Stimulated activated CD8-positive, alpha-beta memory T cell treated with anti-CD3 and anti-CD28 coated beads, Interleukin-15, amount 100 ng/mL, for 1 hour (primary cell): ENCODE measurements at regions not wholly inside any gene's neighbourhood (a gene's known extent, or its start where the extent isn't known, plus 50 kb on each side); places are given as distances from the start of the nearest gene placed in this dataset.

Experiments used
- DNase-seq: peaks from one replicate; pipeline ENCODE4 v3.0.0-alpha.2; 2020; ENCODE audit warnings: low read depth

DNA sequence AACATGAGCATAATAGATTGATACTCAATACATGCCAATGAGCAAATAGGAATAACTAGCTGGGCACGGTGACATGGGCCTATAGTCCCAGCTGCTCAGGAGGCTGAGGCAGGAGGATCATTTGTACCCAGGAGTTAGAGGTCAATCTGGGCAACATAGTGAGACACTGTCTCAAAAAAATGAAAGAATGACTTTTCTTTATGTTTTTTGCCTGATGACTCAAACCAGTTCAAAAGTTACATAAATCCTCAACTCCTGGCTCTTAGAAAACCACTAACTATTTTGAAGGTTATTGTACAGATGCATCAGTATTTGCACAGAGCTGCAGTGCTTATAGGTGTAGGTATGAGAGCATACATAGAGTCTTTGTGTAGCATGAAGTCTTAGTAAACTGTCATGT is 219.2 kb upstream of the RGS6 start:
- DNase-seq = no peak

GRCh38 chr14:71713451-71713850 is 218.8 kb upstream of the RGS6 start:
- DNase-seq = no peak

DNA sequence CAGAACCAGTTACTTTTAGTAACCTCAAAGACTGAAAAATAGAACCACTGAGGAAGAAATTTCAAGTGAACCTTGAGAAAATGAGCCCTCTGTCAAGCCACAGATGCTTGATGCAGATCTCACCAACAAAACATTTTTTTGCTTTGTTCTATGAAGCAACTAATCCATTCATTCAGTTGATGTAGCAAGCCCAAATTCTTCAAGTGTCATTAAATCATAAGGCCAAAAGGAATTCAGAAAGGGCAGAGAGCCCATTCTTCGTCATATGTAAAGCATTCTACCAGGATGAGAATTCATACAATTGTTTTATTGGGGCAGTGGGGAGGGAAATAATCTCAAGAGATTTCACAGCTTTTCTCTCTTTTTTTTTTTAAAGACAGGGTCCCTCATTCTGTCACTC is 218.0 kb upstream of the RGS6 start:
- DNase-seq = no peak

- DNase-seq = no peak
Observed at GRCh38 chr14:71716041-71716772, 216.0 kb upstream of the RGS6 start.

GRCh38 chr14:71720978-71721624 is 211.1 kb upstream of the RGS6 start:
- DNase-seq = no peak

DNA sequence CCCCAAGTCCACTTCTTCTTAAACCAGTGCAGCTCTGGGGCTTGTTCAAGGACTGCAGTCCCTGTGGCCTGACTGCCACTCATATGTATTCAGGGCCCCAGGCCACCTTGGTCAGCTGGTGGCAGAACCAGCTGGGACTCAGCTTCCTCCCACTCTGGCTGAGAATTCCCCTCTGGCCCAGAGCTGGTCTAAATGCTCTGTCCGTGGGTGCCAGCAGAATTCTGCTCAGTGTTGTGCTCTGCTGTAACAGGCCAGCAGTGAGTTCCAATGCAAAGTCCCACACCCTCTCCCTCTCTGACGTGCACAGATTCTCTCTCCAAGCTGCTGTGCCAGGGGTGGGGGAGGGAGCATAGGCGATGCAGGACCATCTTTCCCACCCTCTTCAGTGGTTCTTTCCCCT is 210.4 kb upstream of the RGS6 start:
- DNase-seq = no peak

DNA sequence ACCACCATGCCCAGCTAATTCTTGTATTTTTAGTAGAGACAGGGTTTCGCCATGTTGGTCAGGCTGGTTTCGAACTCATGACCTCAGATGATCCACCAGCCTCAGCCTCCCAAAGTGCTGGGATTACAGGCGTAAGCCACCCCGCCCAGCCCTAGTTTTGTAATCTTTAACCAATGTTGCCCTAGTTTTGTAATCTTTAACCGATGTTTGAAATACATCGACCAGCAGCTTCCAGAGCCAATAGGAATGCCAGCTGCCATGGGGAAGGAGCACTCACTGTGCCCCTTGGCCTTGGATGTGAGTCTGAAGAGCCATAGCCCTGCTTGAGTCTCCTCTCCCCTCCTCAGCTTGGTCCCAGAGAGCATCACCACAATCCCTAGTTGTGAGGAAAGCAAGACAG is 209.3 kb upstream of the RGS6 start:
- no peak for DNase-seq

DNA sequence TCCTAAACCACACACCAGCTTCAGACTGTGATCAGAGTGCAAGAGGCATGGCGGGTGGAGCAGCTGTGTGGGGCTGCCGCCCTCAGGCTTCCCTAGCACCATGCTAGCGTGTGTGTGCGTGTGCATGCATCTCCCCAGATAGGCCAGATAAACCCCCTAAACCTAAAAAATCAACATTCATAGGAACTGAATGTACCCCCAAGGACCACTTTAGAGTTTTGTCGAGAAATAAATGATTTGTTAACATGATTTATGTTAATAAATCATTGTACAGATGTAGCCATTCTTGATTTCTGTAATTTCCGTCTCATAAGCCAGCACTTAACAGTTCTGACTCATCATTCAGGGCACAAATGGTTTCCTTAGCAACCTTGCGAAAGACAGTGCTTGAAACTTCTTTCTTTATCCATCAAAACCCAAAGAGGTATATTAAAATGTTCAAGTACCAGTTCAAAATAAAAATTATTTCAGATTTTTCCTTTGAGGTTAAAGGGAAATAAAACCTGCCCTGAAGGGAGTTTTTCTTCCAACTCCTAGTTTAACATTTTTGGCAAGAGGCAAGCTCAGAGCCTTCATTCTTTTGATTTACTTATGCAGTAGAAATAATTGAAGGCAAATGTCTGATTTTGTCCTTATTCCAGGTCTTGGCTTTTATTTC is 206.2 kb upstream of the RGS6 start:
- DNase-seq = no peak

- no peak for DNase-seq
Observed at GRCh38 chr14:71726580-71727021, 205.6 kb upstream of the RGS6 start.

DNA sequence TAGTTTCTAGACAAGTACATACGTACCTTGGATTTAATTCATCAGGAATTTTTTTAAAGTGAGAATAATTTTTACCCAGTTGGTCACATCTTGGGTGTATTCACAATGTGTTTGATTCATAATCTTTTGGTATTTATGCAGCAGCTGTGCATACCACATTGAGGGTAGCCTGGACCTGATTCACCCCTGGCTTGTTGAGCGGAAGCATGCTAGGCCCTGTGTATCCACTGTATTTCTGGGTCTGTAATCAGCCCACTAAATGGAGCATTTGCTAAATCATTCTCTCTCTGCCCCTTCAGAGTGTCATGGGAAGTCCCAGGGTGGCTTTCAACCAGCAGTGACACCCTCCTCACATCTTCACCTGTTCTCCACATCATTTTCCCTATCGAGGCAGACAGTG is 203.8 kb upstream of the RGS6 start:
- DNase-seq = no peak

DNA sequence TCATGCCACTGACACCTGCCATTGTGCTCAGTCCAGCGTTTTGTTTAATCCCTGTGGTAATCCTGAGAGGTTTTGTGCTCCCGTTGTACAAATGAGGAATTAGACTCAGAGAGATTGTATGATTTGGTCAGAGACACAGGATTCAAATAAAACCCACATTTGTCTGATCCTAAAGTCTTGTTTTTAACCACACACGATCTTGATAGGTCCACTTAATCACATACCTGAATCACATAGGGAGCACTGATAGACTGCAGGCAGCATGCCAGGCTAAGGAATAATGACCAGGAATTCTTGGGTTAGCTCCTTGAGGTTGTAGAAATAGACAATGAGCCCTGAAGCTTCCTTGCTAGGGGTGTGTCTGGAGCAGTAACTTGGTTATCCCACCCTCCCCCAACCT is 202.6 kb upstream of the RGS6 start:
- DNase-seq = no peak

DNA sequence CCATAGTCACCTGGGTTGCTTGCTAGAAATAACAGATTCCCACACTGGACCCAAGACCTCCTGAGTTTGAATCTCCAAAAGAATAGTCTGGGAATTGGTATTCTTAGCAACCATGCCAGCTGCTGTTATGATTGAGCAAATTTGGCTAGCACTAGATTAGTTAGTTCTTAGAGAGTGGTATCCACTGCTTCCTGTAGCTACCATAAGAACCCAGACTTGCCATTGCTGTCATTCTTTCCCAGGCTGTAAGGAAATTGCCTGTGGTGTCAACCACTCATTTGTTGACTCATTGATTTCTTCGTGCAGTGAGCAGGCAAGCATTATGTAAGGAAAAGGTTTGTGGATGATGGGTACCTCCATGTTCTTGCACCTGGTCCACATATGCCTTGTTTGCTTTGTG is 201.8 kb upstream of the RGS6 start:
- DNase-seq = no peak

DNA sequence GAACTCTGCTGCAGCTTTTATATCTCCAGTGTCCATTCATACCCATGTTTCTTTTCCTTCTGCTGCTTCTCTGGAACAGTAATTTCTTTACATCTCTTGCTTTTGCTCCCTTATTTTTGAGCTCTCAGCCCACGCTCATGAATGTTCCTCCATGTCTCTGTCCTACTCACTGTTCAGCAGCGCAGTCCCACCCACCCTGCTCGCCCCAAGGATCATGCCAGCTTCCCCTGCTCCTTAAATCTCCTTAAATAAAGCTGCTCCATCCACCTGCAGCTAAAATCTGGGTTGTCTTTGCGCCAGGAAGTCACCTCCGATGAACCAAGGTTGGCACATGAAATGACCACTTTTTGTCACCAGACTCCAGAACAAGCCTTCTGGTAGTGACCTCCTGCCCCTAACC is 201.1 kb upstream of the RGS6 start:
- DNase-seq = no peak

DNA sequence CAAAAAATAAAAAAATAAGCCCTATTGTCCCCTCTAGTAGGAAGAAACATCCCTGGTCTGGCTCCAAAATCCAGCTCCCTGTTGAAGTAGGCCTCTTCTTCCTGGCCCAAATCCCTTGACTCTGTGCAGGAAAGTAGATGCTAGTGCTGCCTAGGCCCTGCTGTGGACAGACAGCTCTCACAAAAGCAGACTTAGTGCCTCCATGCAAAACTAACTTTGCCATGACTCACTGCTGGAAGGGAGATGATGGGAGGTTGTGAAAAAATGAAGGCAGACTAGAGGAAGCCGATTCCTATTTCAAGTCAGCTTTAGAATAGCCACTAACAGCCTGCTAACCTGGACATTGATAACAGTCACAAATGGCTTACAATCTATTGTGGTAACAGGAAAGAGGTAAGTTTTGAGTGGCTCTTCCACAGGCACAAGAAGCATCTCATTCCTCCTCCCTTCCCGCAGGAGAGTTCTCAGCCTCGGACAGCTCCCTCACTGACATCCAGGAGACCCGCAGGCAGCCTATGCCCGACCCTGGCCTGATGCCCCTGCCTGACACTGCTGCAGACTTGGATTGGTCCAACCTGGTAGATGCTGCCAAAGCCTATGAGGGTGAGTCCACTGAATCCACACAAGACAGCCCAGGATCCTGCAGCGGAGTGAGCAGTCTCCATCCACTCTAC is 198.9 kb upstream of the RGS6 start:
- no peak for DNase-seq

DNA sequence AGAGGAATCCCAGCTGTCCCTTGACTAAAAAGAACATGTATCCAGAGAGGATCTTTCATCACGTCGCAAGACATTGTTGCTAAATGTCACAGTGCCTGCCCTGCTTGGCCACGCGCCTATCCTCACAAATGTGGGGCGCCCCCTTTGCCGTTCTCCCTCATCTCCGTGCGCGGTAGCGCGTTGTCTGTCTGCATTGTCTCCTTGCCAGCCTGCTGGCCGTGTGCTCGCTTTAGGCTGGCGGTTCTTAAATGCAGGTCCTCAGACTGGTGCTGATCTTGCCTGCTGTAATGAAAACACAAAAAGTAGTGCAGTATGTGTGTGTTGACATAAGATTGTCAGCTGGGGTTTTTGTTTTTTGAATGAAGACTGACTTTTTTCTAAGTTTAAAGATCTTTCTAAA is 198.2 kb upstream of the RGS6 start:
- DNase-seq = no peak

- DNase-seq = no peak
Observed at GRCh38 chr14:71734885-71735284, 197.3 kb upstream of the RGS6 start.

DNA sequence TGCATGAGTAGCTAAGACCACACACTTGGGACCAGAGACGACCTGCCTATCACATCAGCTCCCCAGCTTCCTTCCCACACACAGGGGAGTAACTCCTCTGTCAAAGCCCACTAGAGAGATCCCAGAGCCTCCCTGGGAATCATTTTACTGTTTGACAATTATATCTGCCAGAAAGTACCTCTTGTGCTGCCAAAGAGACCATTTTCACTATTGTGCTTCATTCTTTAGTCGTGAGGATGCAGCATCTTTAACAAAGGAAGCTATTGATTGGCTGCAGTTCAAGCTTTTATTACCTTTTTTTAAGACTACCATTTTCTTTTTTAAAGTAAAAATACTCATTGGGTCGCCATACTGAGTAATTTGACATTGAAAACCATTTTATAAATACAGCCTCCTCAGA is 194.5 kb upstream of the RGS6 start:
- no peak for DNase-seq

DNA sequence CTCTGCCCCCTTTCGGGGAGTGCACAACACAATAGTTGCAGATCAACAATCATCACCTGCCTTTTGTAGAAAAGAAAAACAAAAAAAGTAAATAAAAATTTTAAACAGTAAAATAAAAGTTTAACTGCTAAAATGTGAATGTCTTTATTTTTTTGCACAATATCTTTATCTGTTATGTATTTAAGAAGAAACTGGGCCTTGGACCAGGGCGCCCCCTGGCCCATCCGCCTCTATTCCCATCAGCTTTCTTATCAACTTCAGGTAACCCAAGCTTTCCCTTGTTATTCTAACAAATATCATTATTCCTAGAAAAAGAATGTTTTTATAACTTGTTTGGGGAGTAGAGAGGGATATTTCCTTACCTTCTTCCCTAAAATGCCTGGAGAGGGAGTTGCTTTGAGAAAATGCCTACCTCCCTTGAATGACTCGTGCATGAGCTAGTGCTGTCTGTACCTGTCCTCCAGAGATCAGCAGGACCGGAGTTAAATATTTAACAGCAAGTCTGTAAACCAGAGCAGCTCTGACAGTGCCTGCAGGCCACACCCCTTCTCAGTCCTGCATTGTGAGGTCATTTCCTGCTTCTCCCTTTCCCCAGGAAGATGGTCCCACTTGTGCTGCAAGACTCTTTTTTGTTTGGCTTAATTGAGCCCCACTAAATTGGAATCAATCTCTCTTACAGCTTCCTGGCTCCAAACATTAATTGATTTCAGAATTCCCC is 192.8 kb upstream of the RGS6 start:
- no peak for DNase-seq

DNA sequence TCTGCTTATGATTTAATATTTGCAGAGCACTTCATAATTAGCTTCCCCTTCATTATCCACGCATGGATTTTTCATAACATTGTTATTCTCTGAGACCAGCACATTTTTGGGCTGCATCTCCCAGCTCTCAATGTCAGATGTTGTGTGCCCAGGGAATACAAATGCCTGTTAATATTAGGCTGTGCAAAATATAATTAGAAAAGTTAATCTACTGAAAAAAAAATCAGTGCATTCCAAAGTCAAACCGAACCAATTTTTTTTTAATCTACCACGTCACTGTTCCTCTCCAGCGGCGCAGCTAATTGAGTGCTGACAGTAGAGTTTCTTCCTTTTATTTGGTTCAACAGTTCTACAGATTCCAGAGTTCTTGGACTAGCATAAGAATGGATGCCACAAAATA is 191.0 kb upstream of the RGS6 start:
- DNase-seq = no peak

DNA sequence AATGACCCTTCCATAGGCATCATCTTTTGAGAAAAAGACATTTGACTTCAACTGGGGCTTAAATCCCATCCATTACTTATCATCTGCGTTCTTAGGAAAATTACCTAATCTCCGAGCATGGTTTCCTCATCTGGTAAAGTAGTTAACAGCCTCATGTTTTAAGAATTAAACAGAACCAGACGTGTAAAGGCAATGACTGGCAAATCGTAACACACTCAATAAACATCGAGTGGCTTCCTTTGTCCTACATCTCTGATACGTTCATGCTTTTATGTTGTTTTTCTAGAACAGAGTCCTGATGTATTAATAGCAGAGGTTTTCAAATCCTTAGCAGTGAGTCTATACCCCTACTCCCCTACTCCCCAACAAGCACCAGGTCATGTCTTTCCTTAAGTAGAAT is 189.7 kb upstream of the RGS6 start:
- DNase-seq = no peak

GRCh38 chr14:71745072-71745471 is 187.2 kb upstream of the RGS6 start:
- DNase-seq = no peak

GRCh38 chr14:71748196-71748595 is 184.0 kb upstream of the RGS6 start:
- no peak for DNase-seq
